ENCODE measurements at regions not wholly inside any gene's neighbourhood (a gene's known extent, or its start where the extent isn't known, plus 50 kb on each side); places are given as distances from the start of the nearest gene placed in this dataset.
"Not testable (repeated sequence)": the region's sequence is repeated elsewhere in the genome, so short reads cannot be mapped to it uniquely, and the experiment has no call there.

- no peak for DNase-seq (ENCODE audit: low read depth)
These were observed 81.1 kb upstream of the RALGAPA2 start for GRCh38 chr20:20793591-20793990.

- no peak for DNase-seq (ENCODE audit: low read depth)
These were observed 79.5 kb upstream of the RALGAPA2 start for GRCh38 chr20:20791664-20792568.

- no peak for DNase-seq (ENCODE audit: low read depth)
These were observed 75.9 kb upstream of the RALGAPA2 start for GRCh38 chr20:20788308-20788707.

- DNase-seq (ENCODE audit: low read depth), result no peak
These were observed 74.0 kb upstream of the RALGAPA2 start for GRCh38 chr20:20786428-20786827.

GRCh38 chr20:20785226-20785625 lies 72.8 kb upstream of the RALGAPA2 start:
- DNase-seq (ENCODE audit: low read depth), result no peak

DNA sequence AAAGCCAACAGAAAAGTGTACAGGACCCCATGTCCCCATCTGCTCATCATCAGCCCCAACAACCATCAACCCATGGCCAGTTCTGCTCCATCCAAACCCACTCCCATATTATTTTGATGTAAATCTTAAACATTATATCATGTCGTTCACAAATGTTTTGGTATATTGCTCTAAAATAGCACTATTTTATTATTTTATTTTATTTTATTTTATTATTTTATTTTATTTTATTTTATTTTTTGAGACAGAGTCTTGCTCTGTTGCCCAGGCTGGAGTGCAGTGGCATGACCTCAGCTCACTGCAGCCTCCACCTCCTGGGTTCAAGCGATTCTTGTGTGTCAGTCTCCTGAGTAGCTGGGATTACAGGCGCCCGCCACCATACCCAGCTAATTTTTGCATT lies 72.0 kb upstream of the RALGAPA2 start:
- DNase-seq (ENCODE audit: low read depth), result not testable (repeated sequence)

DNA sequence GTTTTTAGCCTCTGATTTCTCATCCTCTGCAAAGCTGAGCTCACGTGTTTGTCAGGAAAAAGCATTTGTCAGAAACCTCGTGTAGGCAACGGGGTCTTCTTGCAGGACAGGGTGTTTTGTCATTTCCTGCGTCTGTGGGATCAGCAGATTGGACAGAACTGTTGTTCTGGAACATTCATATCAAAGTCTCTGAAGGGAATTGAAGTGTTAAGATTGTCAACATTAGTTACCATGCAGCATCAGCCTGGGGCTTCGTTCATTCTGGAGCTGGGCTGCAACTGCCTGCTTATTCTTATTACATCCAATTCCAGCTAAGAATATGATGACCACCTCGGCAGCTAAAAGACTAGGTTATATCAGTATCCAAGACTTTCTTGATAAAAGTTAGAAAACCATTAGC lies 71.0 kb upstream of the RALGAPA2 start:
- DNase-seq (ENCODE audit: low read depth), result no peak

- DNase-seq (ENCODE audit: low read depth), result no peak
These were observed 70.3 kb upstream of the RALGAPA2 start for GRCh38 chr20:20782755-20783154.

GRCh38 chr20:20782231-20782630 lies 69.8 kb upstream of the RALGAPA2 start:
- DNase-seq (ENCODE audit: low read depth), result no peak

DNA sequence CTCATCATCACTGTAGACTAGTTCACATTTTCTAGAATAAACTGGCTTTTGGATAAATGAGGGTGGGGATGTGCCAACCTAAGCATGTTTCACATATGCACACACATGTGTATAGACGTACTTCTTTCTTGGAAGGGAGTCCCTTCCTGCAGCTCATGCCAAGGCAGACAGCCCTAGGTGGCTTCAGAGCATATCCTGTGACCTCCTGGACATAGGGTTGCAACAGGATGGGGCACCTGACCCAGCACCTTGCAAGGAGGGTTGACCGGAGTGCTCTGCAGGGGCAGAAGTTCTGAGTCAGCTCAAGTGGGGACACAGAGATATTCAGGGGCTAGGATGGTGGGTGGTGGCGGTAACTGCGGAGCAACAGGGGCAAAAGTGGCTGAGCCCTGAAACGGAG lies 68.6 kb upstream of the RALGAPA2 start:
- no peak for DNase-seq (ENCODE audit: low read depth)

- DNase-seq (ENCODE audit: low read depth), result no peak
These were observed 67.8 kb upstream of the RALGAPA2 start for GRCh38 chr20:20780127-20780824.

GRCh38 chr20:20778676-20779075 lies 66.2 kb upstream of the RALGAPA2 start:
- DNase-seq (ENCODE audit: low read depth), result no peak

- DNase-seq (ENCODE audit: low read depth), result no peak
These were observed 60.1 kb upstream of the RALGAPA2 start for GRCh38 chr20:20772497-20773085.

GRCh38 chr20:20768202-20768815 lies 55.9 kb upstream of the RALGAPA2 start:
- DNase-seq (ENCODE audit: low read depth), result no peak

DNA sequence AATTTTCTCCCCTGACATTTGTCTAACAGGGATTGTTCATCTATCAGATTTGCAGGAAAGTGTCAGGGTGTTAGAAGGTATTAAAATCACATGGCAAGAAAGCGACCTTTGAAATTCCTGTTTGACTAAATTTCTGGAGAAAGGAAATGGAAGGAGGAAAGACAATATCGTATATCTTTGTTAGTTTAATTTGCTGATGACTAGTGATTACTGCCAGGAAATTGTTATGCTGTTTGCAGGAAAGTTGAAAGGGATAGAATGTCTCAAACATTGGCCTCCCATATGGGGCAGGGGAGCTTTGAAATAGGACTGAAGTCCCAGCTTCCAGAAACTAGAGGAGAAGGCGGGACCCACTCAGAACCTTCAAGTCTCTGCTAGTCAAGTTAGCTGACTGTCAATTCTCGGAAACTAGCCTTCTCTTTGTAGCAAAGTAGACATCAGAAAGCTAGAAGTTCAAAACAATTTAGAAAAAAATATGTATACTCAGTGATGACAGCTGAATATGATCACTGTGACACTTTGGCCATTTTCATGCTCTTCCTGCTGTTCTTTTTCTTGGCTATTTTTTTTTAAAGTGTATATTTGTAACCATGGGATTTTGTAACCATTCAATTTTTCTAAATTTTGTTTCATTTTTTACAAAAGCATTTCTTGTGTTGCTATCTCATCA lies 53.4 kb upstream of the RALGAPA2 start:
- no peak for DNase-seq (ENCODE audit: low read depth)

GRCh38 chr20:20763650-20764049 lies 51.2 kb upstream of the RALGAPA2 start:
- no peak for DNase-seq (ENCODE audit: low read depth)

All from activated T-cell treated with anti-CD3 and anti-CD28 coated beads for 48 hours (primary cell).